Fibroblast of peridontal ligament (primary cell): ENCODE measurements at regions not wholly inside any gene's neighbourhood (a gene's known extent, or its start where the extent isn't known, plus 50 kb on each side); places are given as distances from the start of the nearest gene placed in this dataset.
A peak's percentile ranks its signal among the peaks of the same experiment; 100 is the strongest.

Source experiments
- DNase-seq: peaks from one replicate; pipeline ENCODE4 v3.0.0-alpha.2; 2010; ENCODE audit errors: extremely low read depth

GRCh38 chr3:178291574-178292370 is 244.5 kb upstream of the KCNMB2 start:
- peak; percentile 34 for DNase-seq

- peak; percentile 100 for DNase-seq
Measured at GRCh38 chr3:178295292-178295912, 240.8 kb upstream of the KCNMB2 start.

- DNase-seq, result peak; percentile 90
Measured at GRCh38 chr3:178297199-178297598, 239.0 kb upstream of the KCNMB2 start.

- DNase-seq, result no peak
Measured at GRCh38 chr3:178297740-178298139, 238.5 kb upstream of the KCNMB2 start.

- DNase-seq, result no peak
Measured at GRCh38 chr3:178300441-178300959, 235.7 kb upstream of the KCNMB2 start.

GRCh38 chr3:178302966-178303930 is 233.0 kb upstream of the KCNMB2 start:
- no peak for DNase-seq

- peak; percentile 93 for DNase-seq
Measured at GRCh38 chr3:178304758-178305467, 231.3 kb upstream of the KCNMB2 start.

- DNase-seq, result peak; percentile 84
Measured at GRCh38 chr3:178306432-178307115, 229.7 kb upstream of the KCNMB2 start.

GRCh38 chr3:178308771-178309170 is 227.5 kb upstream of the KCNMB2 start:
- no peak for DNase-seq

GRCh38 chr3:178310949-178311348 is 225.3 kb upstream of the KCNMB2 start:
- DNase-seq, result no peak

GRCh38 chr3:178313716-178314115 is 222.5 kb upstream of the KCNMB2 start:
- DNase-seq, result no peak

- DNase-seq, result no peak
Measured at GRCh38 chr3:178318340-178318739, 217.9 kb upstream of the KCNMB2 start.

- no peak for DNase-seq
Measured at GRCh38 chr3:178318941-178319816, 217.1 kb upstream of the KCNMB2 start.

- peak; percentile 81 for DNase-seq
Measured at GRCh38 chr3:178320456-178321351, 215.5 kb upstream of the KCNMB2 start.

GRCh38 chr3:178324356-178324755 is 211.9 kb upstream of the KCNMB2 start:
- DNase-seq, result no peak

- DNase-seq, result peak; percentile 89
Measured at GRCh38 chr3:178325330-178325729, 210.9 kb upstream of the KCNMB2 start.

- peak; percentile 43 for DNase-seq
Measured at GRCh38 chr3:178329936-178330335, 206.3 kb upstream of the KCNMB2 start.

- no peak for DNase-seq
Measured at GRCh38 chr3:178334239-178334638, 202.0 kb upstream of the KCNMB2 start.

- no peak for DNase-seq
Measured at GRCh38 chr3:178336336-178336735, 199.9 kb upstream of the KCNMB2 start.
